ENCODE measurements at regions not wholly inside any gene's neighbourhood (a gene's known extent, or its start where the extent isn't known, plus 50 kb on each side); places are given as distances from the start of the nearest gene placed in this dataset.

- TF ChIP-seq, protein P1, sequence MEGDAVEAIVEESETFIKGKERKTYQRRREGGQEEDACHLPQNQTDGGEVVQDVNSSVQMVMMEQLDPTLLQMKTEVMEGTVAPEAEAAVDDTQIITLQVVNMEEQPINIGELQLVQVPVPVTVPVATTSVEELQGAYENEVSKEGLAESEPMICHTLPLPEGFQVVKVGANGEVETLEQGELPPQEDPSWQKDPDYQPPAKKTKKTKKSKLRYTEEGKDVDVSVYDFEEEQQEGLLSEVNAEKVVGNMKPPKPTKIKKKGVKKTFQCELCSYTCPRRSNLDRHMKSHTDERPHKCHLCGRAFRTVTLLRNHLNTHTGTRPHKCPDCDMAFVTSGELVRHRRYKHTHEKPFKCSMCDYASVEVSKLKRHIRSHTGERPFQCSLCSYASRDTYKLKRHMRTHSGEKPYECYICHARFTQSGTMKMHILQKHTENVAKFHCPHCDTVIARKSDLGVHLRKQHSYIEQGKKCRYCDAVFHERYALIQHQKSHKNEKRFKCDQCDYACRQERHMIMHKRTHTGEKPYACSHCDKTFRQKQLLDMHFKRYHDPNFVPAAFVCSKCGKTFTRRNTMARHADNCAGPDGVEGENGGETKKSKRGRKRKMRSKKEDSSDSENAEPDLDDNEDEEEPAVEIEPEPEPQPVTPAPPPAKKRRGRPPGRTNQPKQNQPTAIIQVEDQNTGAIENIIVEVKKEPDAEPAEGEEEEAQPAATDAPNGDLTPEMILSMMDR (IDR thresholded peaks at IDR 0.05) = no peak
- TF ChIP-seq FOSL2 (IDR thresholded peaks at IDR 0.05; ENCODE audit: borderline replicate concordance, low read depth) = no peak
- TF ChIP-seq, protein P2, sequence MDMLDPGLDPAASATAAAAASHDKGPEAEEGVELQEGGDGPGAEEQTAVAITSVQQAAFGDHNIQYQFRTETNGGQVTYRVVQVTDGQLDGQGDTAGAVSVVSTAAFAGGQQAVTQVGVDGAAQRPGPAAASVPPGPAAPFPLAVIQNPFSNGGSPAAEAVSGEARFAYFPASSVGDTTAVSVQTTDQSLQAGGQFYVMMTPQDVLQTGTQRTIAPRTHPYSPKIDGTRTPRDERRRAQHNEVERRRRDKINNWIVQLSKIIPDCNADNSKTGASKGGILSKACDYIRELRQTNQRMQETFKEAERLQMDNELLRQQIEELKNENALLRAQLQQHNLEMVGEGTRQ (IDR thresholded peaks at IDR 0.05; ENCODE audit: borderline replicate concordance, low read depth, low read length) = no peak
- no peak for TF ChIP-seq SMC3 (IDR thresholded peaks at IDR 0.05; ENCODE audit: low read depth, low read length)
- TF ChIP-seq PBX3 (IDR thresholded peaks at IDR 0.05) = no peak
- no peak for TF ChIP-seq SIN3A (IDR thresholded peaks at IDR 0.05; ENCODE audit: borderline replicate concordance, low read depth, low read length)
- TF ChIP-seq, protein P3, sequence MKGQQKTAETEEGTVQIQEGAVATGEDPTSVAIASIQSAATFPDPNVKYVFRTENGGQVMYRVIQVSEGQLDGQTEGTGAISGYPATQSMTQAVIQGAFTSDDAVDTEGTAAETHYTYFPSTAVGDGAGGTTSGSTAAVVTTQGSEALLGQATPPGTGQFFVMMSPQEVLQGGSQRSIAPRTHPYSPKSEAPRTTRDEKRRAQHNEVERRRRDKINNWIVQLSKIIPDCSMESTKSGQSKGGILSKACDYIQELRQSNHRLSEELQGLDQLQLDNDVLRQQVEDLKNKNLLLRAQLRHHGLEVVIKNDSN (IDR thresholded peaks at IDR 0.05; ENCODE audit: borderline replicate concordance, low read depth) = no peak
- TF ChIP-seq ELF1 (IDR thresholded peaks at IDR 0.05) = no peak
- TF ChIP-seq REST (IDR thresholded peaks at IDR 0.05; ENCODE audit: low read depth, low read length) = no peak
- TF ChIP-seq FOXM1 (IDR thresholded peaks at IDR 0.05; ENCODE audit: low read depth) = no peak
These were observed 383.3 kb upstream of the SLC30A5 start (continued) for GRCh38 chr5:68710514-68710913.
